Amniotic stem cell (primary cell): ENCODE measurements at regions not wholly inside any gene's neighbourhood (a gene's known extent, or its start where the extent isn't known, plus 50 kb on each side); places are given as distances from the start of the nearest gene placed in this dataset.
A peak's percentile ranks its signal among the peaks of the same experiment; 100 is the strongest.
"Not testable (repeated sequence)": the region's sequence is repeated elsewhere in the genome, so short reads cannot be mapped to it uniquely, and the experiment has no call there.

ENCODE experiments used
- DNase-seq: peaks from one replicate; lab custom pipeline; 2025; lab: John Stamatoyannopoulos, UW

DNA sequence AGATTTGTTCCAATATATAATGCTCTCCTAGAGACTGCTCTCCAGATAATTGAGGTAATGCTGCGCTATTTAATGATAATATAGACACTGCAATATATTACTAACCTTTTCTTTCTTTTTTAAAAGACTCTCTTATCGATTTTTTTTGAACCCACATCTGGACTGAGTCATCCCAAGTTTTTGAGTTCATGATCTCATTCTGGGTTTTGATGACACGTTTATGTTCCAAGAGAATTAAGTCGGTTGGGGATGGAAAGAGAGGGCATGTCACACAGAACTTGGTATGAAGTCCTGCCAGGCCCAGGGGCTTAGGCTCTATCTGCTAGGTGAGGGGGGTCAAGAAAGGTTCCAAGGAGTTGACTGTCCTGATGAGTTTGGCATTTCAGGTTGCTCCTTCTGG lies 431.1 kb downstream of the MFSD1 start:
- no peak for DNase-seq

DNA sequence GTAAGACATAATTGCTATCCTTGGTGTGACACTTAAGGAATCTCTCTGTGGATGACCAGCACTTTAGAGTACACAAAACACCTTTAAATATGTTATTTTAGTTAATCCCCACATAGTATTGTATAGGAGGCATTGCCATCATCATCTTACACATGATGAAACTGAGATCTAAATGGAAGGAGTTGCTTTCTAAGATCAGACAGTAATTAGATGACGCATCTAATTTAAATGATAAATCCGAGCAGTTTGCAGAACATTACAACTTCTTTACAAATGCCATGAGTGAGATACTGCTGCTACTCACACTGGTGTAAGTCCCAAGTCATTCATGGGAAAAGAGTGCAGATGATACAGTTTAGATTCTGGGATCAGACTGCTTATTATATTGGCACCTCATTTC lies 431.9 kb downstream of the MFSD1 start:
- no peak for DNase-seq

GRCh38 chr3:159234306-159234705 lies 432.5 kb downstream of the MFSD1 start:
- DNase-seq: peak; percentile 11

DNA sequence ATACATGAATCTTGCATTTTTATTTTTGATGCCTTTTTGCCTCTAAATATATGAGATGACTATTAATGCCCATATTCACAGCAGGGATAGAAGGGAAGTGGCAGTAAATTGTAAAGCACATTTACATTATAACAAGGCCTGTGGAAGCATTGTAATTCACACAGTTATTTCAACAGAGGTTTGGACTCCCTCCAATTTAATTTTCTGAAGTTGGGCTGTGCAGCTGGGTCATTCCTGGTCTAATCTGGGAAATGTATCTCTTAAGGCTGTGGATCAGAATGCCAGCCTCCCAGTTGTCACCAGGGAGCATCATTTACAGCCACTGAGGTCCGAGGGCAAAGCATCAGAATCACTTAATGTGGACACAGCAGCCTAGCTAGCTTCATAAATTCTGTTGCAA lies 434.5 kb downstream of the MFSD1 start:
- no peak for DNase-seq

DNA sequence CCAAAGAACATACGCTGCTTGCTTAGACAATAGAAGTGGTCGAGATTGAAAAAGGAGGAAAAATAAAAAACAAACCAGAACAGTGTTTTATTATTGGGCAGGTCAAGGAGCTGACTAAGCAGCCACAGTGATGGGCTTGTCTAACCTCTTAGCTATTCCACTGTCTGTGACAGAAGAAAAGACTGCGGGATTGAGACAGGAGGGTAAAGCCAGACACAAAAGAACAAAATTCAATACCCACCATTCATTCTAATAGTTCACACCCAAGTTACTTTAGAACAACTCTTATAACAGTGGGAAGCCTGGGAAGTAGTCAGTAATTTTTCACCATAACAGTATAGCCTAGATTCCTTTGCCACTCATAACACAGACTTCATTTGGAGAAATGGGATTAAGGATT lies 435.4 kb downstream of the MFSD1 start:
- no peak for DNase-seq

- DNase-seq: no peak
Observed at GRCh38 chr3:159238646-159239045, 436.8 kb downstream of the MFSD1 start.

- DNase-seq: no peak
Observed at GRCh38 chr3:159239059-159239458, 437.2 kb downstream of the MFSD1 start.

GRCh38 chr3:159244933-159245332 lies 443.1 kb downstream of the MFSD1 start:
- no peak for DNase-seq

DNA sequence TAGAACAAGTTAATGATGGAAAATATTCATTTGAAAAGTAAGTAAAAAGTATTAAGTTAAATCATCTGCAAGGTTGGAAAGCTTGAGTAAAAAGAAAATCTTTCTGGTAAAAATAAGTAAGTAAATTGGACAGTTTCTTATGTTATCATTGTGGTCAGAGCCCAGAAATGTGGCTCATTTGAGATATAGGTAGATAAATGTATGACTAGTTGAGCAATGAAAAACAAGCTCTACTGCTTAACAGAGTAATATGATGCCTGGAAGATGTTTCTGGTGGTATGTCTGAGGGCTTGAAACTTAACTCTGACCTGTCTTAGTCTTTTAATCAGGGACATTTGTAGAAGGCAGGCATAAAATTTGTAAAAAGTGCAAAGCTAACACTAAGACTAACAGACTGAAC lies 444.0 kb downstream of the MFSD1 start:
- no peak for DNase-seq

GRCh38 chr3:159246385-159246784 lies 444.5 kb downstream of the MFSD1 start:
- no peak for DNase-seq

GRCh38 chr3:159249472-159250174 lies 447.8 kb downstream of the MFSD1 start:
- no peak for DNase-seq

DNA sequence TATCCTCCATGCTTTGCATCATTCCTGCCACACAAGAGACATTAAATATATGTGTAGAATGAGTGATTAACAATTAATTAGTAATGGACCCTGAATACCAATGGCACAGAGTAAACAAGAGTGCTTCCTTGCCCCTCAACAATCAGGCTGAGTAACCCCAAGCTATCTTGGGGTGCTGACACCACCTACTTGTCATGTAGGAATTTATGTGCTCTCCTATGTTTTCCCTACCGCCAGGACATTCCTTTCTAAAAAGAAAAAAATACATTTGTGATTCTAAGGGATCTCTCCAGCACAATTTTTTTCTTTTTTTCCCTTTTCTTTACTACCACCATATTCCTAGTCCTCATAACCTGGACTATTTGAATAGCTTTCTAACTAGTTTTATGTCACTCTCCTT lies 449.1 kb downstream of the MFSD1 start:
- no peak for DNase-seq

- DNase-seq: peak; percentile 25
Observed at GRCh38 chr3:159252274-159252673, 450.4 kb downstream of the MFSD1 start.

DNA sequence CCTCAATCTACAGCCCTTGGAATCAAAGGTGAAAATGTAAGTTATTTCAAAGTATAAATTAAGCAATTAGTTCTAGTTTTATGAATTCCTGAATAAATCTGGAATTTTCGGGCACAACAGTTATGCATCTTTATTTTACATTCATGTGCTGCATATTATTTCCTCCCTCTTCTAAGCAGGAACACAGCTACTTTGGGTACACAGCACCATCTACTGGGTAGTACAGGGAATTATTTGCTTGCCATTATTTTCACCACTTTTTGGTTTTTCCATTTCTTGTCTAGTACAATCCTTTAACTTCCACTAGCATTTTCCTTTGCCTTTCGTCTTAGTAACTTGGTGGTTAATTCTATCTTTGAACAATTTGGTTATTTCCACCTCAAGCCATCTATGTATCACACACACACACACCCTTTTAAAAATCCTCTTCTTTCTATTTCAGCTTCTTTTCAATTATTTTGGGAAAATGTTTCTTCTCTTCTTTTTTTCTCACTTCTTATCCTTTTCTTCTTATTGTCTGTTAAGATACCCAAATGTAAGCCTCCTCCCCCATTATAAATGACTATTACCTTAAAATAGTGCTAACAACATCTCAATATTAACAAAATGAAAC lies 451.0 kb downstream of the MFSD1 start:
- DNase-seq: peak; percentile 12

DNA sequence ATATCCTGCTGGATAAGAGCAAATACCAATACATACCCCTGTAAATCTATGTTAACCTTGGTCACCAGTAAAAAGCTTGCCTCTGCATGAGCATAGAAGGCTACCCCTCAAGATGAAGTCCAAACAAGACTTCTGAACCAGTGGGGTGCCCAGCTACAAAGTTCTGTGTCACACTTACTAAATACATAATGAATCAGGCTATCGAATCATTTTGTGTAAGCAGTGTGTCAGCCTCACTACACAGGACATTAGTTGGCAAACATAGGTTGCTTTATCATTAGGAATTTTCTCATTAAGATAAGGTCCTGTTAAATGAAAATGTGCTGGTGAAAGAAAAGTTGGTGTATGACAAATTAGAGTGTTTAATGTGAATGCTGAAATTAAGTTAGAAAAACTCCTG lies 452.0 kb downstream of the MFSD1 start:
- DNase-seq: no peak

GRCh38 chr3:159257954-159258353 lies 456.1 kb downstream of the MFSD1 start:
- no peak for DNase-seq

GRCh38 chr3:159258934-159259333 lies 457.1 kb downstream of the MFSD1 start:
- DNase-seq: no peak

GRCh38 chr3:159260049-159260662 lies 458.3 kb downstream of the MFSD1 start:
- peak; percentile 44 for DNase-seq

DNA sequence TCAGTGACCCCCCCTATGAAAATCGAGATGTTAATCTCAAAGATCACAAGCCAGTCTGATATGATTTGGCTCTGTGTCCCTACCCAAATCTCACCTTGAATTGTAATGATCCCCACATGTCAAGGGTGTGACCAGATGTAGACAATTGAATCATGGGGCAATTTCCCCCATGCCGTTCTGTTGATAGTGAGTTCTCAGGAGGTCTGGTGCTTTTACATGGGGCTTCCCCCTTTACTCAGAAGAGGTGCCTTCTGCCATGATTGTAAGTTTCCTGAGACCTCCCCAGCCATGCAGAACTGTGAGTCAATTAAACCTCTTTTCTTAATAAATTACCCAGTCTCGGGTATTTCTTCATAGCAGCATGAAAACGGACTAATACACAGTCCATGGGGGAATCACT lies 459.5 kb downstream of the MFSD1 start:
- DNase-seq: not testable (repeated sequence)

- DNase-seq: peak; percentile 28
Observed at GRCh38 chr3:159263750-159264553, 462.1 kb downstream of the MFSD1 start.

- no peak for DNase-seq
Observed at GRCh38 chr3:159265705-159266104, 463.9 kb downstream of the MFSD1 start.

DNA sequence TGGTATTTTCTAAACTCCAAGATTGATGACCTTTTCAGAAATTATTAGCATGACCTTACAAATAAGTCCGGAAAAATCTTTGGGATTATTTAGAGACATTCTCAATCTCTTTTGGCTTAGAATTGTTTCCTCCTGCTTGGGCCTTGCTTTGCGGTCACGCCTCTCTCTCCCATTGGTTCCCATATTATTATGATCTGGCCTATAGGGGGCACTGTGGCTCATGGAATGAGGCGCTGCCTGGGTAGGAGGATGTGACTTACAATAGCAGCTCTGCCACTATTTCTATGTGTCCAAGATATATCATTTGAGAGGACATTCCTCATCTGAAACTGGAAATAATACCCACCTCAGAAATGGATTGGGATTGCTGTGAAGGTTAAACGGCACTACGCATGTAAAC lies 464.9 kb downstream of the MFSD1 start:
- DNase-seq: no peak
